ENCODE measurements at regions not wholly inside any gene's neighbourhood (a gene's known extent, or its start where the extent isn't known, plus 50 kb on each side); places are given as distances from the start of the nearest gene placed in this dataset.

DNA sequence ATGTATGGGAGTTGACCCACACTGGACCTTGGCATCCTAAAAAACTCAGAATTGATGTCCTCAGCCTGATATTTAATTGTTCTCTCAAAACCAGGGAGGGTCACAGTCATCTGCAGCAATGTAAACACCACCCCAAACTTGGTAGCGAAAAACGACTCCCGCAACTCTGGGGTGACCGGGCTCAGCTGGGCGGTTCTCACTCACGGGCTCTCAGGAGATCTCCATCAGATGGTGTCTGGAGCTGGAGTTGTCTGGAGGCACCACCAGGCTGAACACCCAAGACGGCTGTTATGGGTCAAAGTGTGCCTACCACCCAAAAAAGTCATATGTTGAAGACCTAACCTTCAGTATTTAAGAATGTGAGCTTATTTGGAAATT lies 50.9 kb upstream of the NXT1 start:
- TF ChIP-seq, protein P1, sequence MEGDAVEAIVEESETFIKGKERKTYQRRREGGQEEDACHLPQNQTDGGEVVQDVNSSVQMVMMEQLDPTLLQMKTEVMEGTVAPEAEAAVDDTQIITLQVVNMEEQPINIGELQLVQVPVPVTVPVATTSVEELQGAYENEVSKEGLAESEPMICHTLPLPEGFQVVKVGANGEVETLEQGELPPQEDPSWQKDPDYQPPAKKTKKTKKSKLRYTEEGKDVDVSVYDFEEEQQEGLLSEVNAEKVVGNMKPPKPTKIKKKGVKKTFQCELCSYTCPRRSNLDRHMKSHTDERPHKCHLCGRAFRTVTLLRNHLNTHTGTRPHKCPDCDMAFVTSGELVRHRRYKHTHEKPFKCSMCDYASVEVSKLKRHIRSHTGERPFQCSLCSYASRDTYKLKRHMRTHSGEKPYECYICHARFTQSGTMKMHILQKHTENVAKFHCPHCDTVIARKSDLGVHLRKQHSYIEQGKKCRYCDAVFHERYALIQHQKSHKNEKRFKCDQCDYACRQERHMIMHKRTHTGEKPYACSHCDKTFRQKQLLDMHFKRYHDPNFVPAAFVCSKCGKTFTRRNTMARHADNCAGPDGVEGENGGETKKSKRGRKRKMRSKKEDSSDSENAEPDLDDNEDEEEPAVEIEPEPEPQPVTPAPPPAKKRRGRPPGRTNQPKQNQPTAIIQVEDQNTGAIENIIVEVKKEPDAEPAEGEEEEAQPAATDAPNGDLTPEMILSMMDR (IDR thresholded peaks at IDR 0.05; ENCODE audit: low read depth, low read length) = no peak
- no peak for DNase-seq (ENCODE audit: low read depth in 2 of 2)
- no peak overlapping the region for H3K4me3 ChIP-seq (replicated peaks in 1 of 2; ENCODE audit: low read depth in 2 of 2, low read length in 2 of 2)

DNA sequence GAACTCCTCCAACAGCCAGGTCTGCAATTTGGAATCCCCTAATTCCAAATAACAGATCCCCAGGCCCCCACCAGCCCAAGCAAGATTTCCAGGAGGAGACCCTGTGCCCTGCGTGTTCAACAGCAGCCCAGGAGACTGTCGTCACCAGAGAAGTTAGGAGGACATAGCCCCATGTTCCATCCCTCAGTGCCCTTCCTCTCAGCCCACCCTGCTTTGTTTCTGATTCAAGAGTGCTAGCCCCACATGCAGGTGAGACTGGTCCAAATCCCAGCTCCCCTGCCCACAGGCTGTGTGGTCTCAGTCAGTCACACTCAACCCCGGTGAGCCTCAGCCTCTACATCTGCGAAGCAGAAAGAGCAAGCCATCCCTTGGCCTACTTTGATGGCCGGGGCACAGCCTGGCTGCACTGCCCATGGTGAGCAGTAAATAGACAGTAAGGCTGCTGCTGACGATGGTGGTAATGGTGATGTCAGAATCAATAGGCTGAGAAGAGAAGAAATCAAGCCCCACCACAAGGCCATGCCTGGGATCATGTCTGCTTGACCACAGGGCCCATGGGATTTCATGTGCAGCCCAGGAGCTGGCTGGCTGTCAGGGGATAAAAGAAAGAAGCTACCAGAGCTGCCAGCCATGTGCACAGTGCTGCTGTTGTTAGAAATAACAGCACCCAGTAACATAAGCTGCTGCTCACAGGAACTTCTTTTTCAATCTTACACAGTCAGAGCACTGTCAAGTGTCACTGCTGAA lies 51.5 kb upstream of the NXT1 start:
- no peak overlapping the region for H3K4me3 ChIP-seq (replicated peaks in 1 of 2; ENCODE audit: low read depth in 2 of 2, low read length in 2 of 2)

DNA sequence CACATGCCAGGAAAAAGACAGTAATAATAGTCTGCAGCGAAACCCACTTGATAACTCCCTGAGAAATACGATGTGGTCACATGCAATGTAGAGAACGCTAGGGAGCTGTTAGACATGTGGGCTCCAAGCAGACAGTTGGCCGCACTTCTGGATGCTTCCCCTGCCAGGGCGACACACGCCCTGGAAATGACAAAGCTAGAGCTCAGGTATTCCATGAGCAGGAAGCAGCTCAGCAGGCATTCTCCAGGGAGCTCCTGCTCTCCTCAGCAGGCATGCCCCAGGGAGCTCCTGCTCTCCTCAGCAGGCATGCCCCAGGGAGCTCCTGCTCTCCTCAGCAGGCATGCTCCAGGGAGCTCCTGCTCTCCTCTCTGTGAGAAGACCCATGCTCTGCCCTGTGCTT lies 52.4 kb upstream of the NXT1 start:
- TF ChIP-seq, protein P1 (IDR thresholded peaks at IDR 0.05; ENCODE audit: low read depth, low read length) = no peak
- no peak for DNase-seq (ENCODE audit: low read depth in 2 of 2)
- no peak overlapping the region for H3K4me3 ChIP-seq (replicated peaks in 1 of 2; ENCODE audit: low read depth in 2 of 2, low read length in 2 of 2)

More for the DNA sequence above, 51.5 kb upstream of the NXT1 start:
- peak; percentile 35 to 46 for DNase-seq (ENCODE audit: low read depth in 2 of 2)
- TF ChIP-seq, protein P1 (IDR thresholded peaks at IDR 0.05; ENCODE audit: low read depth, low read length) = no peak

DNA sequence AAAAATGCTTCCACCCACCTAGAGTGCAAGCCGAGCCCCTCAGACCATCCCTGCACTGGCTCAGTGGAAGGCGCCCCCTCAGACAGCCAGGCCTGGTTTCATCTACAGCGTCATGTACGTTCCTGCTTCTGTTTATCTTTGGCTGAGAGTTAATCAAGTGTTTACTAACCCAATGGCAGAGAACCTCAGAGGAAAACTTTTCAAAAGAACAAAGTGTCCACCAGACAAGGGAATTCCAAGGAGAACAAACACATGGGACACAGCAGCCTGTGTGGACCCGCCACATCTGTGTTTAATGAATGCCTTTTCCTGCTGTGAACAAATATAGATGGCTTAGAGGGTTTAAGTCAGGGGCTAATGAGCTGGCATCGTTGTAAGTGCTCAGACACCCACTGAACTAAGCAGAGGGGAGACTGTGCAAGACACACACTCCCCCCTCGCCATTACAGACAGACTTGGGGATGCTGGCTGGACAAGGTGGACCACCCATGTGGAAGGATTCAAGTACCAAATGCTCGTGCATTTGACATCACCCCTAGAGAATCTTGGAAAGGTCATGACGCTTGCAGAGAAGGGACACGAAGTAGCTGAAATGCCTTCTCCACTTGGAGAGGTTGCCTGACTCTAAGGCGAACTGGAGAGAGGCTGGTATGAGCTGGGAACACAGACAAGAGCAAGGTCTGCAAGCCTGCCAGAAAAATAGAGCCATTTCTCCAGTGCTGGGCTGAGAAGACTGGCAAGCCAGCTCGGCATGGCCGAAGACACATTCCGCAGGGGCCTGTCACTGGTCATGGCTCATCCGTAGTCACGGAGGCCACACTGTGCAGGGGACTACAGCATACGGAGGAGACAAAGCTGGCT lies 53.5 kb upstream of the NXT1 start:
- TF ChIP-seq, protein P1 (IDR thresholded peaks at IDR 0.05; ENCODE audit: low read depth, low read length) = no peak
- no peak overlapping the region for H3K4me3 ChIP-seq (replicated peaks in 1 of 2; ENCODE audit: low read depth in 2 of 2, low read length in 2 of 2)
- no peak for DNase-seq (ENCODE audit: low read depth in 2 of 2)

DNA sequence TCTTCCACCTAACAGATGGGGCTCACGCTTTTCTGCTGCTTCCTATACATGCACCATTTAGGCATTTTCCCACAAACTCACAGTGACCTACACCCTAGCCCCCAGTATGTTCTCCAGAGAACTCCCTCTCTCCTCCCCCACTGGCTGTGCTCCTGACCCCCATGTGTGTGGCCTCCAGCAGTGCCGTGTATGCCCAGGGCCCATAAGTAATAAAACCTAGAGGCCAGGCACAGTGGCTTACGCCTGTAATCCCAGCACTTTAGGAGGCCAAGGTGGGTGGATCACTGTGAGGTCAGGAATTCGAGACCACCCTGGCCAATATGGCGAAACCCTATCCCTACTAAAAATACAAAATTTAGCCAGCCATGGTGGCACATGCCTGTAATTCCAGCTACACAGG lies 54.7 kb upstream of the NXT1 start:
- TF ChIP-seq, protein P1 (IDR thresholded peaks at IDR 0.05; ENCODE audit: low read depth, low read length) = no peak
- H3K4me3 ChIP-seq (replicated peaks in 1 of 2; ENCODE audit: low read depth in 2 of 2, low read length in 2 of 2) = no peak overlapping the region
- DNase-seq (ENCODE audit: low read depth in 2 of 2) = no peak

DNA sequence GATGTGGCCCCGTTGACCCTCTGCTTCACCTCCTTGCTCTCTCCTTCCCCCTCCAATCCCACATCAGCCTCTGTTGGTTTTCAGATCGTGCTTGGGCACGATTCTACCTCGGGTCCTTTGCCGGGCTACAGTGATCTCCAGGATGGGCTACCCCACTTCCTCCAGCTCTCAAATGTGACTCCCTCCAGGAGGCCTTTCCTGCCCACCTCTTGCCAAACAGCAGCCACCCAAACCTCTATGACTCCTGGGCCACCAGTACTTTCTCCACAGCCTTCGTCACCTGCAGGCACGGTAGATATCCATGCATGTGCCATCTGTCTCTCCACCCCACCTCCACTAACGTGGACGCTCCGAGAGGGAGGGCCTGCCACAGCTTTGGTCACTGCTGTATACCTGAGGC lies 55.9 kb upstream of the NXT1 start:
- TF ChIP-seq, protein P1 (IDR thresholded peaks at IDR 0.05; ENCODE audit: low read depth, low read length) = no peak

More for the DNA sequence above, 55.9 kb upstream of the NXT1 start:
- DNase-seq (ENCODE audit: low read depth in 2 of 2) = no peak
- H3K4me3 ChIP-seq (replicated peaks in 1 of 2; ENCODE audit: low read depth in 2 of 2, low read length in 2 of 2) = no peak overlapping the region

All from cardiac fibroblast (primary cell).